BJ (cell line): ENCODE measurements at regions not wholly inside any gene's neighbourhood (a gene's known extent, or its start where the extent isn't known, plus 50 kb on each side); places are given as distances from the start of the nearest gene placed in this dataset.

Experiments
- CTCF ChIA-PET: fragments of 350-600 bp; formaldehyde crosslinking; extraction: SDS; loops from one replicate; lab custom pipeline; 2021; ENCODE audit warnings: antibody characterized with exemption, inconsistent platforms; lab: Yijun Ruan, JAX
- POLR2A ChIA-PET: fragments of 300-600 bp; sonication (Branson Sonifier 250); formaldehyde crosslinking; extraction: SDS; loops from one replicate; lab custom pipeline; 2021; ENCODE audit warnings: antibody characterized with exemption; lab: Charles Lee
- DNase-seq: peaks from one replicate; pipeline ENCODE4 v3.0.0-alpha.2; 2011; ENCODE audit warnings: low read depth
- H3K27me3 ChIP-seq: 2 replicates; pipeline ENCODE4 v1.6.0; 2011; ENCODE audit warnings: low read length; ENCODE audit not compliant: control insufficient read depth, insufficient read depth
- H3K36me3 ChIP-seq: 2 replicates; pipeline ENCODE4 v1.5.1; 2011; ENCODE audit warnings: low read length; ENCODE audit not compliant: control insufficient read depth, insufficient read depth
- H3K4me3 ChIP-seq: 2 replicates; pipeline ENCODE4 v1.5.1; 2011; ENCODE audit warnings: low read depth, mild to moderate bottlenecking, control low read depth, low read length
- TF ChIP-seq, protein P1 (sequence below): IDR thresholded peaks from 2 replicates; pipeline ENCODE4 v1.5.1; 2011; ENCODE audit warnings: low read depth, mild to moderate bottlenecking, control low read depth, inconsistent platforms, low read length, moderate library complexity; ENCODE audit not compliant: insufficient read depth

DNA sequence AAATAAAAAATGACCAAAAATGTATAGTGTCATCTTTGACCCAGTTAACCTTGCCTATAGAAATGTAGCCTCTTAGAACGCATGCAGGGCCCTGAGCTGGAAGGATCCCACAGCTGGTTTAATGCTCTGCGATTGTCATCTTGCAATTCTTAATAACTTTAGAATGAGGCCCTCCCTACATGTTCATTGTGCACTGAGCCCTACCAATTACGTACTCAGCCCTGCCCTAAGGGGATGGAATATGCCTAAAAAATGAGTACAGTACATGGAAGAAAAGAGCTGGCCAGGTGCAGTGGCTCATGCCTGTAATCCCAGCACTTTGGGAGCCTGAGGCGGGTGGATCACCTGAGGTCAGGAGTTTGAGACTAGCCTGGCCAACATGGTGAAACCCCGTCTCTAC, 57.8 kb upstream of the BCAR3 start:
- ChIA-PET CTCF (interaction anchor here (1.5 to 2.6 kb wide), 2 partner anchors 15 to 74 kb away, joined by 3 to 10 read pairs; no protein-coding TSS in a partner anchor), POLR2A (no interaction called here)
- no peak for DNase-seq
- no peaks in the 10 kb centered on the region for H3K27me3 ChIP-seq
- H3K4me3 ChIP-seq: no peak overlapping the region
- H3K36me3 ChIP-seq: no peaks in the 10 kb centered on the region
- TF ChIP-seq, protein P1, sequence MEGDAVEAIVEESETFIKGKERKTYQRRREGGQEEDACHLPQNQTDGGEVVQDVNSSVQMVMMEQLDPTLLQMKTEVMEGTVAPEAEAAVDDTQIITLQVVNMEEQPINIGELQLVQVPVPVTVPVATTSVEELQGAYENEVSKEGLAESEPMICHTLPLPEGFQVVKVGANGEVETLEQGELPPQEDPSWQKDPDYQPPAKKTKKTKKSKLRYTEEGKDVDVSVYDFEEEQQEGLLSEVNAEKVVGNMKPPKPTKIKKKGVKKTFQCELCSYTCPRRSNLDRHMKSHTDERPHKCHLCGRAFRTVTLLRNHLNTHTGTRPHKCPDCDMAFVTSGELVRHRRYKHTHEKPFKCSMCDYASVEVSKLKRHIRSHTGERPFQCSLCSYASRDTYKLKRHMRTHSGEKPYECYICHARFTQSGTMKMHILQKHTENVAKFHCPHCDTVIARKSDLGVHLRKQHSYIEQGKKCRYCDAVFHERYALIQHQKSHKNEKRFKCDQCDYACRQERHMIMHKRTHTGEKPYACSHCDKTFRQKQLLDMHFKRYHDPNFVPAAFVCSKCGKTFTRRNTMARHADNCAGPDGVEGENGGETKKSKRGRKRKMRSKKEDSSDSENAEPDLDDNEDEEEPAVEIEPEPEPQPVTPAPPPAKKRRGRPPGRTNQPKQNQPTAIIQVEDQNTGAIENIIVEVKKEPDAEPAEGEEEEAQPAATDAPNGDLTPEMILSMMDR: no peak

DNA sequence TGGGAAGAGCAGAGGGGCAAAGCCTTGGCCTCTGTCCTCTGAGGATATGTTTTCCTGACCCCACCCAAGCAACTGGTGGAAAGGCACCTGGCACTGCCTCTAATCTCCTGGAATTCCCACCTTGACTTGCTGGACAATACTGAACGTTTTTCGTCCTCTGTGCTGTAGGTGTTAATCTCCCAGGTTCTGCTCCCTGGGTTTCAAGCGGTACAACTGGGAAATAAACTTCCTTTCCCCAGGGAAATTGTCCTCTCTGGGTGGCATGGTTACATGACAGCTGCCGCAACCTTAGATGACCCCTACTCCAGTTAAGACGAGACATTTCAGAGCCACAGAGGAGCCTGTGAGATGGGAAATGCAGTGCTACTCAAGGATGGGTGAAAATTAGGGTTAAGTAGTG, 57.3 kb upstream of the BCAR3 start:
- no peaks in the 10 kb centered on the region for H3K36me3 ChIP-seq
- TF ChIP-seq, protein P1: no peak
- no peak overlapping the region for H3K4me3 ChIP-seq
- no peak for DNase-seq
- no peaks in the 10 kb centered on the region for H3K27me3 ChIP-seq
- ChIA-PET POLR2A (no interaction called here), CTCF (interaction anchor here (1.3 to 2.6 kb wide), 3 partner anchors 16 to 110 kb away, joined by 3 to 10 read pairs (median 4); no protein-coding TSS in a partner anchor)

DNA sequence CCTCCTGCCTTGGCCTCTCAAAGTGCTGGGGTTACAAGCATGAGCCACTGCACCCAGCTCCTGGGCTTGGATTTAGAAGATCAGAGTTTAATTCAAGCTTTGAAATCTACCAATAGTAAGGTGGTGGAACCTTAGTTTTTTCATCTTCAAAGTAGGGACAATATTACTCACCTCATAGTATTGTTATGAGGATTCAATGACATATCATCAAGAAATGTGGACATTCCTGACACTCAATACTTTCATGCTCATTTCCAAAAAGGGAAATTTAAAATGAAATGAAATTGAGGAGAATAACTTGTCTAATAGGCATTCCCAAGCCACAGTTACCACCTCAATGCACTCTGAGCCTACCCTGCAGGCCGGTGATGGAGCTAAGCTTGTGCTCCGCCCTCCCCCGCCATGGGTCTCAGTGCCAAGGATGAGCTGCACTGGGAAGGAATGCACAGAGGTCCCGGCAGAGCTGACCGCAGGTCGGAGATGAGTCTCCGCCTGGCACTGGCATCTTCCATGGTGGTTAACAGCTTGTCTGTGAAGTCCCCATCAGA, 56.5 kb upstream of the BCAR3 start:
- ChIA-PET POLR2A (interaction anchor here (0.8 kb wide), 1 partner anchor 57 kb away, joined by 4 read pairs; no protein-coding TSS in a partner anchor), CTCF (interaction anchor here (0.7 to 2.6 kb wide), 4 partner anchors 17 to 109 kb away, joined by 3 to 10 read pairs (median 4); no protein-coding TSS in a partner anchor)
- H3K4me3 ChIP-seq: no peak overlapping the region
- TF ChIP-seq, protein P1: no peak
- DNase-seq: peak; percentile 81
- no peaks in the 10 kb centered on the region for H3K36me3 ChIP-seq
- H3K27me3 ChIP-seq: no peaks in the 10 kb centered on the region

DNA sequence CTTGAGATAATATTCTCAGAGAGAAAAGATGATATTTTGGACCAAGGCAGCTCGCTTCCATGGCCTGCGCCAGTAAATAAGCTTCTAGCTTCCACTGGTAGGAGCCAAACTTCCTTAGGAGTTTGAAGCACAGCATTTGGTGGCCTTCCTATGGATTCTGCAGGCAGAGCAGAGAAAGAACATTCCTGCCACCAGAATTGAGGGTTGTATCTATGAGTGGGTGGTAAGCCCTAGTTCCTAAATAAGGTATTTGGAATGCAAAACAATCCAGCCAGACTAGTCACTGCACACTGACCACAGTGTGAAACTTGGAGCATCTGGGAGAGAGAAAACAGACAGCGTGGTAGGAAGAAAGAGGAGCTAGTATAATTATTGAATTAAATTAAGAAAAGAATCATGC, 54.1 kb upstream of the BCAR3 start:
- no peaks in the 10 kb centered on the region for H3K27me3 ChIP-seq
- no peaks in the 10 kb centered on the region for H3K36me3 ChIP-seq
- ChIA-PET POLR2A (interaction anchor here (0.6 kb wide), 1 partner anchor 286 kb away, joined by 3 read pairs; no protein-coding TSS in a partner anchor), CTCF (interaction anchor here (1.0 to 4.3 kb wide), 17 partner anchors 9 to 110 kb away, joined by 3 to 33 read pairs (median 5); partner anchors contain the start of gene BCAR3)
- DNase-seq: peak; percentile 49
- H3K4me3 ChIP-seq: no peak overlapping the region
- TF ChIP-seq, protein P1: peak; percentile 61

DNA sequence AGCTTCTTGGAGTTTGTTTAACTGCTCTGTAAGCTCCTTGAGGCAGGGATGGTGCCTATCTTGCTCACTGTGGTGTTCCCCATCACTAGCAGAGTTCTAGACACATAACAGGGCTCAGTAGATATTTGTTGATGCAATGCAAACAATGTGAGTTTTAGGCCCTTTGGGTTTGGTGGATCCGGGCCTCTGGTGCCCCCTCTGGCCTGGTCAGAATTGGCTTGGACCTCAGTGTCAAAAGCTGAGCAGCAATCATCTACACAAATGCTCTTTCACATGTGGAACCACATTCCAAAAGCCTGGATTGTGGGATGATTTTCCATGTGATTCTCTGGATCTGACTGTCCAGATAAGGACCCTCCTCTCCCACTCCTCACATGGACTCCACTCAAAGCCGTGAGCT, 53.4 kb upstream of the BCAR3 start:
- no peak for DNase-seq
- ChIA-PET POLR2A (no interaction called here), CTCF (interaction anchor here (0.5 to 4.3 kb wide), 19 partner anchors 10 to 111 kb away, joined by 3 to 33 read pairs (median 4); no protein-coding TSS in a partner anchor)
- no peaks in the 10 kb centered on the region for H3K36me3 ChIP-seq
- no peaks in the 10 kb centered on the region for H3K27me3 ChIP-seq
- no peak overlapping the region for H3K4me3 ChIP-seq
- TF ChIP-seq, protein P1: peak; percentile 52
